ENCODE measurements at regions not wholly inside any gene's neighbourhood (a gene's known extent, or its start where the extent isn't known, plus 50 kb on each side); places are given as distances from the start of the nearest gene placed in this dataset.

GRCh38 chrX:20361081-20361889 is 94.6 kb upstream of the RPS6KA3 start:
- no peak for TF ChIP-seq CTCF (conservative IDR thresholded peaks at IDR 0.05)
- no peak for TF ChIP-seq EZH2 (IDR thresholded peaks at IDR 0.05; ENCODE audit: low read depth)

All from PC-9 (cell line).